ENCODE measurements at regions not wholly inside any gene's neighbourhood (a gene's known extent, or its start where the extent isn't known, plus 50 kb on each side); places are given as distances from the start of the nearest gene placed in this dataset.

DNA sequence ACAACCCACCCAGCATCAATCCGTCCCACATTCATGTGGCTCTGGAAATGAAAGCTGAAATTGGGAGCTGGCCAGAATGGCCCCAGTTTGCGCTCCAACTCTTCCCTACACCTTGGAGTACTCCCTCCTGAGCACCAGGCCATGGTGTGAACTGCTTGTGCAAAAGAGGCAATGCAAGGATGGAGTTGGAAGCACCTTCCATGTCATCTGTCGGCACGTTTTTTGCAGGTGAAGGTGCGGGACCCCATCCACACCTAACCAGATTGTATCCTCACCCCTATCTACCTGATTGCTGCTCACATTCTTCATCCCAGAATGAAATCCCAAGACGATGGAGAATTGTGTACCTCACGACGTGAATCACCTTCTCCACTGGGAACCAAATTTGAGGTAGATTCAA, 136.6 kb upstream of the WSB1 start:
- H3K27ac ChIP-seq (ENCODE audit: low read depth, low read length): no peak overlapping the region
- H4K20me1 ChIP-seq (ENCODE audit: control insufficient read depth, insufficient read depth, low read depth, low read length): no peaks in the 10 kb centered on the region
- H3K27me3 ChIP-seq (ENCODE audit: control insufficient read depth, low read length): no peaks in the 10 kb centered on the region
- no peaks in the 10 kb centered on the region for H3F3A ChIP-seq (ENCODE audit: control insufficient read depth, insufficient read depth)
- H3K36me3 ChIP-seq (ENCODE audit: control insufficient read depth, low read length): no peaks in the 10 kb centered on the region
- no peaks in the 10 kb centered on the region for H3K9me2 ChIP-seq (replicated peaks; ENCODE audit: control insufficient read depth, low read length)
- no peak overlapping the region for H3K4me2 ChIP-seq (ENCODE audit: low read length)
- no peaks in the 10 kb centered on the region for H3K4me1 ChIP-seq (ENCODE audit: control insufficient read depth, low read length)
- no peak overlapping the region for H3K4me3 ChIP-seq (ENCODE audit: low read length)
- H3K79me2 ChIP-seq (ENCODE audit: control insufficient read depth, low read length): no peaks in the 10 kb centered on the region
- TF ChIP-seq EZH2phosphoT487 (IDR thresholded peaks at IDR 0.05; ENCODE audit: borderline replicate concordance, low read length): no peak
- TF ChIP-seq, protein P1, sequence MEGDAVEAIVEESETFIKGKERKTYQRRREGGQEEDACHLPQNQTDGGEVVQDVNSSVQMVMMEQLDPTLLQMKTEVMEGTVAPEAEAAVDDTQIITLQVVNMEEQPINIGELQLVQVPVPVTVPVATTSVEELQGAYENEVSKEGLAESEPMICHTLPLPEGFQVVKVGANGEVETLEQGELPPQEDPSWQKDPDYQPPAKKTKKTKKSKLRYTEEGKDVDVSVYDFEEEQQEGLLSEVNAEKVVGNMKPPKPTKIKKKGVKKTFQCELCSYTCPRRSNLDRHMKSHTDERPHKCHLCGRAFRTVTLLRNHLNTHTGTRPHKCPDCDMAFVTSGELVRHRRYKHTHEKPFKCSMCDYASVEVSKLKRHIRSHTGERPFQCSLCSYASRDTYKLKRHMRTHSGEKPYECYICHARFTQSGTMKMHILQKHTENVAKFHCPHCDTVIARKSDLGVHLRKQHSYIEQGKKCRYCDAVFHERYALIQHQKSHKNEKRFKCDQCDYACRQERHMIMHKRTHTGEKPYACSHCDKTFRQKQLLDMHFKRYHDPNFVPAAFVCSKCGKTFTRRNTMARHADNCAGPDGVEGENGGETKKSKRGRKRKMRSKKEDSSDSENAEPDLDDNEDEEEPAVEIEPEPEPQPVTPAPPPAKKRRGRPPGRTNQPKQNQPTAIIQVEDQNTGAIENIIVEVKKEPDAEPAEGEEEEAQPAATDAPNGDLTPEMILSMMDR (IDR thresholded peaks at IDR 0.05; ENCODE audit: low read depth, low read length, poor library complexity, severe bottlenecking): no peak
- peaks cover 3% of the 10 kb centered on the region; the same call in 1 of the 2 replicates for H3K9me3 ChIP-seq (ENCODE audit: control insufficient read depth, insufficient read depth, low read length)

DNA sequence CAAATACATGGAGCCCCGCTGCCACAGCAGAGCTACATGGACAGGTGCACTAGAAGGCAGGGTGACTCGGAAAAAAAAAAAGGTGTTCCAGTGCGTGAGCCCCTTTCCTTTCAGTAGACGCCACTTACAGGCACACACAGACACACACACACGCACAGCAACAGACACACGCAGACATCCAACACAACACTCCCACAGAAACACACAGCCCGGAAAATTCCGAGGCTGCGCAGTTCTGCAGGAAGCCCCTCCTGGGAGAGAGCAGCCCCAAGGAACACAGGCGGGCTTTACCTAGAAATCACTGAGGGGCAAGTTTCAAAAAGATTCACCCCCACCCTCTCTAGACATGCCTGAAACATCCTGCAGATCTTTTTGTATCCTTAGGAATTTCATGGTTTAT, 136.0 kb upstream of the WSB1 start:
- H3K9me3 ChIP-seq (ENCODE audit: control insufficient read depth, insufficient read depth, low read length): peaks cover 3% of the 10 kb centered on the region; the same call in 1 of the 2 replicates
- TF ChIP-seq, protein P1 (IDR thresholded peaks at IDR 0.05; ENCODE audit: low read depth, low read length, poor library complexity, severe bottlenecking): no peak
- no peak for TF ChIP-seq EZH2phosphoT487 (IDR thresholded peaks at IDR 0.05; ENCODE audit: borderline replicate concordance, low read length)

DNA sequence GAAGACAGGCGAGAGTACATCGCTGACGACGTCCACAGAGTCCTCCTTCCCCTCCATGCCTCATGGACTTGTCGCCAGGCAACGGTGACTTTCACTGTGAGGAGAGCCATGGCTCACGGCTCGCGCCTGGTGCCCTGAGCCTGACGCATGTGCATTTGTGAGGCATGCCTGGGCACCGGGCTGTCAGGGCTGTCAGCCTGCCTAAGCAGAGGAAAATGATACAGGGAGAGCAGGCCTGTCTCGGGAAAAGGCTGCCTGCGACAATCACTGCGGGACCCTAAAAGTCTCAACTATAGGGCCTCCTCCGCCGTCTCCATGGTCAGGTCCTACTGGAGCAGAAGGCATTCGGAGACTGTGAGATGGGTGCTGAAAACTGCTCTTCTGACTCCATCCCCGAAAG, 135.5 kb upstream of the WSB1 start:
- no peaks in the 10 kb centered on the region for H3K36me3 ChIP-seq (ENCODE audit: control insufficient read depth, low read length)
- H3K4me3 ChIP-seq (ENCODE audit: low read length): no peak overlapping the region
- no peaks in the 10 kb centered on the region for H3K4me1 ChIP-seq (ENCODE audit: control insufficient read depth, low read length)
- no peaks in the 10 kb centered on the region for H4K20me1 ChIP-seq (ENCODE audit: control insufficient read depth, insufficient read depth, low read depth, low read length)
- no peak overlapping the region for H3K4me2 ChIP-seq (ENCODE audit: low read length)
- no peaks in the 10 kb centered on the region for H3F3A ChIP-seq (ENCODE audit: control insufficient read depth, insufficient read depth)
- peaks cover under 1% of the 10 kb centered on the region; the same call in 1 of the 2 replicates for H3K9me3 ChIP-seq (ENCODE audit: control insufficient read depth, insufficient read depth, low read length)
- H3K79me2 ChIP-seq (ENCODE audit: control insufficient read depth, low read length): no peaks in the 10 kb centered on the region
- H3K27me3 ChIP-seq (ENCODE audit: control insufficient read depth, low read length): no peaks in the 10 kb centered on the region
- TF ChIP-seq, protein P1 (IDR thresholded peaks at IDR 0.05; ENCODE audit: low read depth, low read length, poor library complexity, severe bottlenecking): no peak
- TF ChIP-seq EZH2phosphoT487 (IDR thresholded peaks at IDR 0.05; ENCODE audit: borderline replicate concordance, low read length): no peak
- H3K9me2 ChIP-seq (replicated peaks; ENCODE audit: control insufficient read depth, low read length): no peaks in the 10 kb centered on the region
- H3K27ac ChIP-seq (ENCODE audit: low read depth, low read length): no peak overlapping the region

More for the DNA sequence above, 136.0 kb upstream of the WSB1 start:
- Histone ChIP-seq H4K20me1 (ENCODE audit: control insufficient read depth, insufficient read depth, low read depth, low read length) (no peaks in the 10 kb centered on the region), H3K79me2 (ENCODE audit: control insufficient read depth, low read length) (no peaks in the 10 kb centered on the region), H3K36me3 (ENCODE audit: control insufficient read depth, low read length) (no peaks in the 10 kb centered on the region), H3F3A (ENCODE audit: control insufficient read depth, insufficient read depth) (no peaks in the 10 kb centered on the region), H3K4me1 (ENCODE audit: control insufficient read depth, low read length) (no peaks in the 10 kb centered on the region), H3K4me2 (ENCODE audit: low read length) (no peak overlapping the region), H3K27me3 (ENCODE audit: control insufficient read depth, low read length) (no peaks in the 10 kb centered on the region), H3K27ac (ENCODE audit: low read depth, low read length) (no peak overlapping the region), H3K4me3 (ENCODE audit: low read length) (no peak overlapping the region), H3K9me2 (replicated peaks; ENCODE audit: control insufficient read depth, low read length) (no peaks in the 10 kb centered on the region)
